Left lobe of liver (tissue), 2 donors: ENCODE measurements at regions not wholly inside any gene's neighbourhood (a gene's known extent, or its start where the extent isn't known, plus 50 kb on each side); places are given as distances from the start of the nearest gene placed in this dataset.
"Not testable (repeated sequence)": the region's sequence is repeated elsewhere in the genome, so short reads cannot be mapped to it uniquely, and the experiment has no call there.

Experiments used
- ATAC-seq: fragments of 200-7000 bp; cut with Tn5 transposase; one replicate; pipeline ENCODE4 v1.9.1; 2020; ENCODE audit warnings: mild to moderate bottlenecking, moderate library complexity
- DNase-seq: peaks from one replicate; pipeline ENCODE4 v3.0.0-alpha.2; 2020; ENCODE audit warnings: low spot score
- donor health status: DM: no; HTN: no; CAD: no; lungs with moderate emphysema.
- donor health status: DM: no; HTN: yes; CAD: no.

DNA sequence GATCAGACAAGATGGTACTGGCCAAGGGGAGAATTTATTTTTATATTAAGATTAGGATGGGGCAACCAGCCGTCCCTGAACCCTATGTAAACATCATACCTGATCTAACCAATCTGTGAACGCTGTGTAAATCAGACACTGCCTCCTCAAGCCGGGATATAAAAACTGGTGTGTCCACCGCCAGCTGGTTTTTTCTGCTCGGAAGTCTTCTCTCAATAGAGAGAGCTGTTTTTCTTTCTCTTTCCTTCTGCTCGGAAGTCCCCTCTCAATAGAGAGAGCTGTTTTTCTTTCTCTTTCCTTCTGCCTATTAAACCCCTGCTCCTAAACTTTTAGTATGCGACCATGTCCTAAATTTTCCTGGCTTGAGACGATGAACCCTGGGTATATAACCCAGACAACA is 615.5 kb upstream of the NUDT12 start:
- DNase-seq = no peak
- no peak for ATAC-seq

DNA sequence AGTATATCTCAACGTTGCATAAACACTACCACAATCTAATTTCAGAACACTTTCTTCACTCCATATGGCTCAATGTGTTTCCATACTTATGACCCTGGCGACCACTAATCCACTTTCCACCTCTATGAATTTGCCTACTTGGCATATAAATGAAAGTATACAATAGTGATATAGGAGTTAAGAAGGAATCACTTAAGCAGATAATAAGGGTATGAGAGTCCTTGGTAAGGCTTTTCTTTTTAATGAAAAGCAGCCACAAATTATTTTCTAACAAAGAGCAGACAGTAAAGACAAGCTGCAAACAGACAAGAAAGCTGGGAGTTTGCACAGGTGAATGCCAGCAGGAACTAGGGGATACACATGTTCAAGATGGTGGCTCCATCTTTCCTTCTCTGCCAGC is 615.1 kb upstream of the NUDT12 start:
- ATAC-seq (no peak), DNase-seq (no peak)

DNA sequence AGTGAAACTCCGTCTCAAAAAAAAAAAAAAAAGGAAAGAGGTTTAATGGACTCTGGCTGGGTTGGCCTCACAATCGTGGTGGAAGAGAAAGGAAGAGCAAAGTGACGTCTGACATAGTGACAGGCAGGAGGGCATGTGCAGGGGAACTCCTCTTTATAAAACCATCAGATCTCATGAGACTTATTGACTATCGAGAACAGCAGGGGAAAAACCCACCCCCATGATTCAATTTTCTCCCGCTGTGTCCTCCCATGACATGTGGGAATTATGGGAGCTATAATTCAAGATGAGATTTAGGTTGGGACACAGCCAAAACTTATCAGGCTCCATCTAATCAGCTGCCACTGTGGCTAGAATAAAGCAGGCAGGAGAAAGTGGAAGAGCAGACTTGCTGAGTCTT is 610.4 kb upstream of the NUDT12 start:
- ATAC-seq = no peak
- DNase-seq = no peak

DNA sequence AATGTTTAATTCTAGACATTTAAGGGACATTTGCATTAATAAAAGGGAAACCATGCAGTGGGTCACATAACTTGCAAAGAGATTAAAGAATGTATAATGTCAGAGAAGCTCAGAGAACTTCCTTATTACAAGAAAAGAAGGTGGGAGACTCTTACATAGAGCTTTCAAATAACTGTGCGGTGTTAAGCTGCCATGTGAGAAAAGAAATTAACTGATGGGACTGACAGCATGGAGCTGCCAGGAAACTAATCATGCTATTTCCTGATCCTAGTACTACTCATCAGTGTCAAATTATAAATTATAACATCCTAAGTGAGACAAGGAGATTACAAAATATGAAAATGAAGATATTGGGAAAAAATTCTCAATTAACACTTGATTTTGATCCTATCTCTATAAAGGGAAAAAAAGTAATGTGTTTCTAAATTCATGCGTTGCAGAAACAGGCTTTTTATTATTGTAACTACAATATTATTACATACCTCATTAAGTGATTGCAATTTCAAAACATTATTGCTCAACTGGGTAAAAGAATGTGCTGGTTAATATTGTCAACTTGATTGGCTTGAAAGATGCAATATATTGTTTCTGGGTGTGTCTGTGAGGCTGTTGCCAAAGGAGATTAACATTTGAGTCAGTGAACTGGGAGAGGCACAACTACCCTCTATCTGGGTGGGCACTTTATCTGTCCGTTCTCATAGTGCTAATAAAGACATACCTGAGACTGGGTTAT is 609.5 kb upstream of the NUDT12 start:
- ATAC-seq = no peak
- no peak for DNase-seq

DNA sequence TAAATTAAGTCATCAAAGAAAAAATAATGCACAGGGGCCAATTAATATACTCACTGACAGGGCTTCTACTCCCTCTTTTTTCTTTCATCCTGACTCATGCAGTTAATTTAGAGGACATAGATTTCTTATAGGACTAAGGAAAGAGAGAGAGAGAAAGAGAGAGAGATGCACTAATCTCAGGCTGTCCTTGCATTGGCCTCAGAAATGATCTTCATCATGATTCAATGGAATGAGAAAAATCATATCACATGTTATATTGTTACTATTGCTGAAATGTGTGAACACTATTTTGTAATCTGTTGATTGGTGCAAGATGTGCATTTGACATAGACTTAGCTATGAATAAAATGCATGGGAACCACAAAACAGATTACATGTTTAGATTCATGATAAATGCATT is 608.3 kb upstream of the NUDT12 start:
- ATAC-seq = no peak
- DNase-seq = no peak

DNA sequence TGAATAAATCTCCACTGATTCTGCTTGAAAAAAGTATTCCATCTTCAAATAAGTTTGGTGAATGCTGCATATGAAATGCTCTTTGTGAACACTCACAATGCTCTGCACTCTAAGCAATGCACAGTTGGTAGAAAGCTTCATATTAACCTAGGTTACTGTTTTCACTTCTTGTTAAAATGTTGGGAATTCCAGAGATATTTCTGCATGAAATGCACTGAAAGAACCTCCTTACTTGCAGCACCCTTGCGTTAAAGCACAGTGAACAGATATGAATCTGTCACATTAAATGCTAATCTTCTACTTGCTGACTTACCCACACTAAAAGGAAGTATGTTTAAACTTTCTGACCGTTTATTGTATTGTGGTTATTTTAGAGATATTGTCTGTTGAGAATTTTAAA is 584.1 kb upstream of the NUDT12 start:
- DNase-seq (no peak), ATAC-seq (no peak)

DNA sequence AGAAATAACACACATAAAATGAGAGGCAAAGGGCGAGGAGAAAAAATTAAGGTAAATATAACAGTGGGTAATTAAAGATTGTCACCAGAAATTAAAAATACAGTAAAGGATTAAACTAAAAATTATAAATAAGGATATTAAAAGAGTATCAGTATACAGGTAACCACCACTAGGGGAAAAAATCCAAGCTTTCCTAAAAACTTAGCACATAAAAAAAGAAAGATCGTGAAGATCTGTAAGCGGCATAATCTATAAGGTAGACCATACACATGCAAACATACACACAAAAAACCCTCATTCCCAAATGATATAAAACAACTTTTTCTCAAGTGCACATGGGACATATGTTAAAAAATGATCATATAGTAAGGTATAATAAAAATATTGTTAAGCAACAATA is 577.3 kb upstream of the NUDT12 start:
- ATAC-seq (no peak), DNase-seq (no peak)

DNA sequence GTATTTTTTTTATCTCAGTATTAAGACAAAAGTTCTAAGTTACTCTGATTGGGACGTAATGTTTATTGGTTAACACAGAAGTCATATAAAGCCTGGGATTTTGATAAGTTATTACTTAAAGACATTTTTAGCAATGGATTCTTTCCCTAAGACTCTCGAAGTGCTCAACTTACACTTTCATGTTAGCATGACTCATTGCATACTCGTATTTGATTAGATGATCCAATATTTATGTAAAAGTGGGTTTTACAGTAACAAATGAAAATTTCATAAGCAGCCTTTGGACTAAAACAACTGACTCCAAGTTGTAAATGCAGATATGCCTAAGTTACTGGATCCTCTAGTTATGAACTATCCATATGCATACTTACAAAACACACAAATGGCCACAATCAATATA is 567.7 kb upstream of the NUDT12 start:
- no peak for DNase-seq
- no peak for ATAC-seq

DNA sequence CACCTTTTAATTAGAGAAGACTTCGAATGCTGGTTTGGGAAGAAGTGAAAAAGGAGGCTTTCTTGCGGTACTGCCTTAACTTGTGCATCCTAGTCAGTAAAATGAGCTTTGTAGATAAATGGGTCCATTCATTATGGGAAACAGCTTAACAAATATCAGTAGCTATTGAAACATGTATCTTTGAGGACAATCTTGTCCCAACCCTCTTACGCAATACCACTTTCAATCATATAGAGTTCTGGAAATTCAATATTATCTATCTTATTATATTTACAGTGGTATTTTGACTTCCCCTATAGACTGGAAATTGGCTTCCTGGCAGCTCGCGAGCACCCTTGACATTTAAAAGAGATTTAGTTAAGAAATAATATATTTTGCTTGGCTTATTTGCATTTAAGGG is 565.8 kb upstream of the NUDT12 start:
- DNase-seq (no peak), ATAC-seq (no peak)

DNA sequence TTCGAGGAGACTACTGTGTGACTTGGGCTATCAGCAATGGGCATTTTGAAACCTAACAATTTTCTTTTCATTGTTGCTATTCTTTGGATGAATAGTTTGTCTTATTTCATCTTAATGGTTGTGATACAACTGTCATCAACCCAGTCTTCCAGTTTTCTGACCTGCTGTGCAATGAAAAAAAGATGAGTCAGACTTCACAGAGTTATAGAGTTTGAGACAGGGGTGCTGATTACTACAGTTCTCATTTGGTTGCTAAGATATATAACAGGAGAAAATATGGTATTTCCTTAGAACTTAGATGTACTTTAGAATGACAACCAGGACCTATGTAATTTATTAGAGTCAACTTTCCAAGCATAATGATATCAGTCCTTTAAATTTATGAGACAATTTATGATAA is 564.4 kb upstream of the NUDT12 start:
- DNase-seq (no peak), ATAC-seq (no peak)

DNA sequence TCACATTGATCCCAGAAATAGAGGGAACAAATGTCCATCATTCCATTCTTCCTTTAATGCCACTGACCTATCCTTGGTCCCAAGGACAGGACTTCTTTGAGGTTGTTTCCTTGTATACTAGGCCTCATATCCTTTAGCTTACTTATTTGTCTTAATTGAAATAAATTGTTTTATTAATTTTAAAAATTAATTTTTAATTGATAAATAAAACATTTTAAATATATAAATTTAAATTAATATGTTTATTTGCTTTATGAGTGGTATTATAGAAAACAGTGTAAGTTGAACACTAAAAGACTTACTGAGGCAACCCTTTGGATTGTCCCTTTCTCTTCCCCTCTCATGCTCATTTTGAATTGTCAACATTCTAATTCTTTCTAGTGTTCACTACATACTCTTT is 556.9 kb upstream of the NUDT12 start:
- ATAC-seq (no peak), DNase-seq (no peak)

DNA sequence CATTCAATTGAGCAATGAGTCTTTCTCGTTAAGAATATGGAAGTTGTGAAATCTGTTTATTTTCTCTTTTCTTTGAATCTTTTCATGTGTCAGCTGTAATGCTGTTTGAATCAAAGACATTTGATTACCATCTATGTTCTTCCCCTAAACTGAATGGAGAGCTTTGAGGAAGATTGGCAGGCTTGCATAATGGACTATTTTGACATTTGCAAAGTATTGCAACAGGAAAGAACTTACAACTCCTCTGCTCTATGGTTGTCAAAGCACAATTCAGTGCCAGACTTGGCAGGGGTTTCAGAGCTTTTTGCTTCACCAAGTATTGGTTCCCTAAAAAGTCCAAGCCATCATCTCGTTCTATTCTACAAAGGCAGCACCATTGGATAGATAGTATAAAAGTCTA is 549.0 kb upstream of the NUDT12 start:
- DNase-seq (no peak), ATAC-seq (no peak)

DNA sequence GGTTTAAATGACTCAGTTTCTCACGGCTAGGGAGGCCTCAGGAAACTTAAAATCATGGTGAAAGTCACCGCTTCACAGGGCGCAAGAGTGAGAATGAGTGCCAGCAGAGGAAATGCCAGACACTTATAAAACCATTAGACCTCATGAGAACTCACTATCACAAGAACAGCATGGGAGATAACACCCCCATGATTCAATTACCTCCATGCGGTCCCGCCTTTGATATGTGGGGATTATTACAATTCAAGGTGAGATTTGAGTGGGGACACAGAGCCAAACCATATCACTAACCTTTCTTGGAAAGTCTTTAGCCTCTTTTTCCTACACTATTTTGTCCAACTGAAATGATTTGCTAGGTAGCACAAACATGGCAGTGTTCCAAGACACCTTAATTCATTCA is 533.9 kb upstream of the NUDT12 start:
- ATAC-seq (no peak), DNase-seq (no peak)

DNA sequence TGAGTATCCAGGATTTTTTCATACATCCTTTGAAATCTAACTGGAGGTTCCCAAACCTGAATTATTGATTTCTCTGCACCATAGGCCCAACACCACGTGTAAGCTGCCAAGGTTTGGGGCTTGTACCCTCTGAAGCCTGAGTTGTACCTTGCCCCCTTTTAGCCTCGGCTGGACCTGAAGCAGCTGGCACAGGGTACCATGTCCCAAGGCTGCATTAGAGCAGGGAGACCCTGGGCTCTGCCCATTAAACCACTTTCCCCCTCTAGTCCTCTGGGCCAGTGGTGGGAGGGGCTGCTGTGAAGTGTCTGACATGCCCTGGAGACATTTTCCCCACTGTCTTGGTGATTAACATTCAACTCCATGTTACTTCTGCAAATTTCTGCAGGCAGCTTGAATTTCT is 532.9 kb upstream of the NUDT12 start:
- ATAC-seq (no peak), DNase-seq (no peak)

DNA sequence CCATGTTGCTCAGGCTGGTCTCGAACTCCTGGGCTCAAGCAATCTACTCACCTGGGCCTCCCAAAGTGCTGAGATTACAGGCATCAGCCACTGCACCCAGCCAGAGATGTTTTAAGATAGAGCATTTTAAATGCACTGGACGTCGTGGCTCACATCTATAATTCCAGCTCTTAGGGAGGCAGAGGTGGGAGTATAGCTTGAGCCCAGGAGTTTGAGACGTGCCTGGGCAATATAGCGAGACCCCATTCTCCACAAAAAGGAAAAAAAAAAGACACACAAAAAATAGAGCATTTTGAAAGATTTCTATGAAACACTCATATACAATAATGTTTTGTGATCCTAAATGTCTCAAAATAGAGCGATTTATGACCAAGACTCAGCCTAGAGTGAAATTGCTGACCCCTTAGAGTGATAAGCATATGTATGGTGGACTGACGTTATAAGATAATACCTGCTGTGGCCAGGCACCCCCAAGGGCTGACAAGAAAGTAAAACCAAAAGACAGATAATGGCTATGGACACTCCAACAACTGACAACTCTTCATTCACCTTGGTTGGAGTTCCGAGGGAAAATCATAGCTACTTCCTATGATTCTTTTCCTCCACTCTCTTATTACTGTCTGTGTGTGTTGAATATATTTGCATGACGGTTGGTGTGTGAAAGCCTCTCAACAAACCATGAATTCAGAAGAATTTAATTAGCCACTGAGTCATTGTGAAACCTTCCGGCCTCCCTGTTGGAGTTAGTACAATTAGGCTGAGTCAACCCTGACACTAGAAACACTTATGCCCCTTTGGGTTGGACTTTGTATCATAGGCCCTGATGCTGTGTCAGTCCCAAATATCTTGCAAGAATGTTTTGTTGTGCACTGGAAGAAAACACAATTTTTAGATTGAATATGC is 526.5 kb upstream of the NUDT12 start:
- DNase-seq (no peak), ATAC-seq (no peak)

DNA sequence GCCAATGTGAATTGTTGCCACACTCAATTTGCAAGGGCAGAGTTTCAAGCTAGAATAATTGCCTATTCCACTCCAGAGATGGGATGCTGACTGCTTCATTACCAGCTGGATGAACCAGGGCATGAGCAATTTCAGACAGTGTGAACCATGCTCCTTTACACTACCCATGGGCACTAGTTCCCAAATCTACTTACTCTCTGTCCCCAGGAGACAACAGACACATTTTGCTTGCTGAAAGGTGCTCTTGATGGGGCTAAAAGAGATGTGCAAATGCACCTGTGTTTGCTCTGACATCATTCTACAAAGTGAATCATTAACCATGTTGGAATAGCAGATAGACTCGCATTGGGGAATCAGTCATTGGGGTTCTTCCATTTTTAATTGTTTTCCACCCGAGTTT is 522.3 kb upstream of the NUDT12 start:
- no peak for ATAC-seq

DNA sequence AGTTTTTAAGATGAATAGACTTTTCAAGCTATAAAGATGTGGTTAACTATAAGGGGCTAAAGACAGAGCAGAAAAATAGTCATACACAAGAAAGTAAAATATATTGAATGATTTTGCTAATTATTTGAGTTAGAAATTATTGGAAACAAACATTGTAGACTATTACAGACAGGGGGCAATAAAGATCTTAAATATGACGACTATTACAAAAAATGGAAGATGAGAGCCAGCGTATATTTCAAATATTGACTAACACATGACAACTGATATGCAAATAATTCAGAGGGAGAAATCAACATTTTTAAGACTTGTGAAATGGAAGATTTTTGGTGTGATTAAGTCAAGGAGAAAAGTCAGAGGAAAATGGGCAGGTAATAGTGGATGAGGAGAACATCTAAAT is 520.2 kb upstream of the NUDT12 start:
- DNase-seq (no peak), ATAC-seq (no peak)

More for the DNA sequence above, 522.3 kb upstream of the NUDT12 start:
- DNase-seq = no peak

DNA sequence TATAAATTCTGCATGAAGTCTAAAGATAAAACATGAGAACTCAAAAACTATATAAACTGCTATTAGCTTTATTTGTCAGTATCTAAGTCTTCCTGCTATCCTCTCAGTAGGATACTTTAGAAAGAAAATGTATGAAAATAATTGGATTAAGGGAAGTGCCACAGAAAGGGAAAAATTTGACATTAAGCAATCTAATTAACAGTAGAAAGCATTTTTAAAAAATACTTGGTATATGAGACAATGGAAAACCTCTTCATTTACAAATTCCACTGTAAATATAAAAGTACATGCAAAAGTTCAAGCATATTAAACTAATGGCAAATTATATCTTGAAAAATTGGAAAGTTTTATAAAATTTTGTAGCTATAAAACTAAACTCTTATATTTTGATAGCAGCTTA is 518.6 kb upstream of the NUDT12 start:
- ATAC-seq (no peak), DNase-seq (no peak)

DNA sequence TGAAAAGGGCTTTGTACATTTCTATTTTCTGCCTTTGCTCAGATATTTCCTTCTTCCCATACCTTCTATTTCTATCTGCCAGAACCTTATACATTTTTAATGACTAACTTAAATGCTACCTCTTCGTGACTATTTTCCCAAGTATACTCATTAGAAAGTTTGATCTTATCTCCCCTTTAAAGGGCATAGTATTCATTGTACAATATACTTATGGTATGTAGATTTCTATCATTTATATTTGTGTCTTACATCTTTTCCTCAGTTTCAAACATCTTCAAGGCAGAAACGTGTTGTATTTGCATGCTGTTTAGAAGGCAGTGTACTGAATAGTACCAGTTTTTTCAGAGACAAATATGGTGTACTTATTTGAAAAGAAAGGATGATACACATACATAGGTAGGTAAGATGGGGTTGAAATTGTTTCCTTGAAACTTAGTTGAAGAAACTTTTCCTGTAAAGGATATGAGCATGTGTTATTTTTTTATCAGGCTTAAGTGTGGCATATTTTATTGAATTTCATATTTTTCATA is 518.1 kb upstream of the NUDT12 start:
- ATAC-seq = no peak
- DNase-seq = no peak

DNA sequence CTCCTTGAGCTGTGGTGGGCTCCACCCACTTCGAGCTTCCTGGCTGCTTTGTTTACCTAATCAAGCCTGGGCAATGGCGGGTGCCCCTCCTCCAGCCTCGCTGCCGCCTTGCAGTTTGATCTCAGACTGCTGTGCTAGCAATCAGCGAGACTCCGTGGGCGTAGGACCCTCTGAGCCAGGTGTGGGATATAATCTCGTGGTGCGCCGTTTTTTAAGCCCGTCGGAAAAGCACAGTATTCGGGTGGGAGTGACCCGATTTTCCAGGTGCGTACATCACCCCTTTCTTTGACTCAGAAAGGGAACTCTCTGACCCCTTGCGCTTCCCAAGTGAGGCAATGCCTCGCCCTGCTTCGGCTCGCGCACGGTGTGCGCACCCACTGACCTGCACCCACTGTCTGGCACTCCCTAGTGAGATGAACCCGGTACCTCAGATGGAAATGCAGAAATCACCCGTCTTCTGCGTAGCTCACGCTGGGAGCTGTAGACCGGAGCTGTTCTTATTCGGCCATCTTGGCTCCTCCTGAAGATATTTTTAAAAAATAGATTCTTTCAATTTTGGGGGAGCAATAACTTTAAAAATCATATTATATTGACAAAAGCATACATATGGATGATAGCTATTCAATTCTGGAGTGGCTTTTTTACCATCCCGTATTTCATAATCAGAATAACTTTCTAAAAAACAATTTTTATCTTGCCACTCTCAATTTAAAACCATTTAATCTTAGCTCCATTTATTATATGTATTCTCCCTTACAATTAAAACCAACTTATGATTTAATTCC is 517.5 kb upstream of the NUDT12 start:
- not testable (repeated sequence) for DNase-seq, ATAC-seq

DNA sequence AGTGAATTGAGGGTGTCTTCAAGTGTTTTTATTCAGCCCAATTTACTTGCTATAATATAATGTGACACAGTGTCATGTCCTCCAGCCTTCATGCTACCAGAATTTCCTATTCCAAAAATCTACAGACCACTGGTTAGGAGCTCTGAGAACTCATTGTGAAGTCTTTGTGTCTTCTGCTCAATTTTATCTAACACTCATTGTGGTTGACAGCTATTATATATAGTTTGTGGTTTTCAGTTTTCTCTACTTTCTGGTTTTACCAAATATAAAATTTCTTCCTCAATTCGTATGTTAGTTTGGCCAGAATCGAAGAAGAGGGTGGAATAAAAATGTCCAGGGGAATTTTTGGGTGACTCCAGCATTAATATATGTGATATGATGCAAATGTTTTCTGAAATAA is 509.3 kb upstream of the NUDT12 start:
- no peak for DNase-seq

More for the DNA sequence above, 509.3 kb upstream of the NUDT12 start:
- ATAC-seq = no peak
